Activated CD8-positive, alpha-beta memory T cell treated with anti-CD3 and anti-CD28 coated beads, Interleukin-2, amount 10 ng/mL, durations not matched to agents 7 days and 5 days (primary cell): ENCODE measurements at regions not wholly inside any gene's neighbourhood (a gene's known extent, or its start where the extent isn't known, plus 50 kb on each side); places are given as distances from the start of the nearest gene placed in this dataset.
"Not testable (repeated sequence)": the region's sequence is repeated elsewhere in the genome, so short reads cannot be mapped to it uniquely, and the experiment has no call there.

Experiments
- ATAC-seq: fragments of 150-1000 bp; cut with Tn5 transposase; one replicate; pipeline ENCODE4 v1.10.0; 2021; ENCODE audit warnings: moderate library complexity
- CTCF ChIA-PET: fragments of 350-600 bp; sonication (Branson Sonifier 250); formaldehyde crosslinking; loops from one replicate; lab custom pipeline; 2021; ENCODE audit warnings: antibody characterized with exemption; lab: Charles Lee
- DNase-seq: peaks from one replicate; pipeline ENCODE4 v3.0.0-alpha.2; 2020
- H3K27ac Mint-ChIP-seq: one replicate; pipeline ENCODE4 v1.8.0; 2021; ENCODE audit warnings: mild to moderate bottlenecking, mixed read lengths
- H3K27me3 Mint-ChIP-seq: one replicate; pipeline ENCODE4 v1.8.0; 2021; ENCODE audit warnings: mixed read lengths
- H3K36me3 Mint-ChIP-seq: one replicate; pipeline ENCODE4 v1.8.0; 2021; ENCODE audit warnings: mild to moderate bottlenecking, mixed read lengths
- H3K4me1 Mint-ChIP-seq: one replicate; pipeline ENCODE4 v1.8.0; 2021; ENCODE audit warnings: mixed read lengths
- H3K4me3 Mint-ChIP-seq: one replicate; pipeline ENCODE4 v1.8.0; 2021; ENCODE audit warnings: mild to moderate bottlenecking, moderate library complexity, mixed read lengths
- H3K9me3 Mint-ChIP-seq: one replicate; pipeline ENCODE4 v1.8.0; 2022; ENCODE audit warnings: low read depth, mixed read lengths

DNA sequence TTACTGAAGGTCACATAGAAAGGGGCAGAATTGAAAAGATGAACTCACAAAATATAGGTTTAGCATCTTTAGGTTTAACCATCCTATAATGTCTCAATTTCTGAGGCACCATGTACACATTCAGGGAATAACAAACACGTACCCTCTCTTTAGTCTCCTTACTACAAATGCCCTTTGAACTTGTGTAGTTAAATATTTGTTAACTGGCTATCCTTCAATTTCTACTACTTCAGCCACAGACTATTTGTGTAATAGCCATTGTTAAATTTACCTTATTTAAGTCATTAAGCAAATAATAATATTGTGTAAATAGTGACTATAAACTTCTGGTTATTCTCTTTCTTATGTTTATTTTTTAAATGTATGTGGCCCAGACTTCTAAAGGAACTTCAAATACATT lies 600.5 kb downstream of the KCNT2 start:
- no peaks in the 10 kb centered on the region for H3K9me3 Mint-ChIP-seq
- ATAC-seq: no peak
- H3K4me1 Mint-ChIP-seq: no peaks in the 10 kb centered on the region
- CTCF ChIA-PET: no interaction called here
- no peaks in the 10 kb centered on the region for H3K27me3 Mint-ChIP-seq
- no peak overlapping the region for H3K27ac Mint-ChIP-seq
- H3K36me3 Mint-ChIP-seq: no peaks in the 10 kb centered on the region
- DNase-seq: no peak
- no peak overlapping the region for H3K4me3 Mint-ChIP-seq

DNA sequence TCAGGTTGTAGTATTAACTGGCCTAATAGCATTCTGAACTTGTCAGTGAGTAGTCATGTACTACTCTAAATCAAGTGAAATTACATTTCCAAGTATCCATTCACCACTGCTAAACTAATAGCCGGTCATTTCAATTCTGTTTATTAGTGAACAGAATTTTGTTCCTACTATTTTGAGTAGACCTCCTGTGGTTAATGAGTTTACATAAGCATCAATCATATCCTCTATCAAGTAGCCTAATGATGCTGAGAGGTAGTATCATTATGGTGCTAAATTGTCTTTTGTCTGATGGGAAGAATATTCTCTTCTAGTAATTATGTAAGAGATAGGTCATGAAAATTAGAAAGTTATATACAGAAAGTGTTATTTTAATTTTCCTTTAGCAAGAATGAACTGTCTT lies 602.8 kb downstream of the KCNT2 start:
- CTCF ChIA-PET: no interaction called here
- Mint-ChIP-seq H3K27ac (no peak overlapping the region), H3K9me3 (no peaks in the 10 kb centered on the region), H3K36me3 (no peaks in the 10 kb centered on the region), H3K27me3 (no peaks in the 10 kb centered on the region), H3K4me1 (no peaks in the 10 kb centered on the region), H3K4me3 (no peak overlapping the region)
- DNase-seq: no peak
- no peak for ATAC-seq

DNA sequence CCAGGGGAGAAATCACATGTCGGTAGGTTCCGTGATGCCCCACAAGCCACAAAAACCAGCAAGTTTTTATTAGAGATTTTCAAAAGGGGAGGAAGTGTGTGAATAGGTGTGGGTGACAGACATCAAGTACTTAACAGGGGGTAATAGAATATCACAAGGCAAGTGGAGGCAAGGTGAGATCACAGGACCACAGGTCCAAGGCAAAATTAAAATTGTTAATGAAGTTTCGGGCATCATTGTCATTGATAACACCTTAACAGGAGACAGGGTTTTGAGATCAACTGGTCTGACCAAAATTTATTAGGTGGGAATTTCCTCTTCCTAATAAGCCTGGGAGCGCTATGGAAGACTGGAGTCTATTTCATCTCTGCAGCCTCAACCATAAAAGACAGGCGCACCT lies 603.9 kb downstream of the KCNT2 start:
- H3K36me3 Mint-ChIP-seq, ATAC-seq, H3K4me3 Mint-ChIP-seq, H3K27ac Mint-ChIP-seq, H3K27me3 Mint-ChIP-seq, CTCF ChIA-PET, H3K4me1 Mint-ChIP-seq, DNase-seq, H3K9me3 Mint-ChIP-seq: not testable (repeated sequence)

DNA sequence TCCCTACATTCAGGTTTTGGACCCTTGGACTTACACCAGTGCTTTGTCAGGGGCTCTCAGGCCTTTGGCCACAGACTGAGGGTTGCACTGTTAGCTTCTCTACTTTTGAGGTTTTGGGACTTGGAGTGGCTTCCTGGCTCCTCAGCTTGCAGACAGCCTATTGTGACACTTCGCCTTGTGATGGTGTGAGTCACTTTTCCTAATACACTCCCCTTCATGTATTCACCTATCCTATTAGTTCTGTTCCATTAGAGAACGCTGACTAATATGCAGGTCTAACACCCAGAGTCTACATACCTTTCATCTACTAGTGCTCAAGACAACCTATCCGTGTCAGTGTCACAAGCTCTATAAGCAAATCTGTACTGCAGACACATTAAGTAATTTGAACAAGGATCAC lies 605.3 kb downstream of the KCNT2 start:
- H3K27ac Mint-ChIP-seq: no peak overlapping the region
- CTCF ChIA-PET: no interaction called here
- no peaks in the 10 kb centered on the region for H3K36me3 Mint-ChIP-seq
- no peaks in the 10 kb centered on the region for H3K27me3 Mint-ChIP-seq
- H3K4me3 Mint-ChIP-seq: no peak overlapping the region
- ATAC-seq (no peak), DNase-seq (no peak)
- no peaks in the 10 kb centered on the region for H3K4me1 Mint-ChIP-seq
- no peaks in the 10 kb centered on the region for H3K9me3 Mint-ChIP-seq

DNA sequence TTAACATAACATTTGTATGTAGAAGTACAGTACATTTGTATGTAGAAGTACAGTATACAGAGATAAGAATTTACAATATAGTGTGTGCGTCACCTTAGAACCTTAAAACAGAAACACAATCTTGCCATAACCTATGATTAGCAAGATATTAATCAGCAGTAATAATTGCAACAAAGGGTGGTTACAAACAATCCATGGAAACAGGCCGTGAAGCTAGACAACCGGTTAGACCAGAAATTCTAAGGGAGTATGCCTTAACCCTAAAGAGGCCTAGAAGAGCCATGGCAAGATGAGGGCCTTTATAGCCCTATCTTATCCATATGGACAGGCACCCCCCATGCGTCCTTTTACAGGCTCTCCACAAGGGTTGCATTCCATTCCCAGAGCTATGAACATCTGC lies 605.9 kb downstream of the KCNT2 start:
- H3K9me3 Mint-ChIP-seq, H3K4me1 Mint-ChIP-seq, DNase-seq, ATAC-seq, H3K36me3 Mint-ChIP-seq, H3K27me3 Mint-ChIP-seq, CTCF ChIA-PET, H3K27ac Mint-ChIP-seq, H3K4me3 Mint-ChIP-seq: not testable (repeated sequence)

DNA sequence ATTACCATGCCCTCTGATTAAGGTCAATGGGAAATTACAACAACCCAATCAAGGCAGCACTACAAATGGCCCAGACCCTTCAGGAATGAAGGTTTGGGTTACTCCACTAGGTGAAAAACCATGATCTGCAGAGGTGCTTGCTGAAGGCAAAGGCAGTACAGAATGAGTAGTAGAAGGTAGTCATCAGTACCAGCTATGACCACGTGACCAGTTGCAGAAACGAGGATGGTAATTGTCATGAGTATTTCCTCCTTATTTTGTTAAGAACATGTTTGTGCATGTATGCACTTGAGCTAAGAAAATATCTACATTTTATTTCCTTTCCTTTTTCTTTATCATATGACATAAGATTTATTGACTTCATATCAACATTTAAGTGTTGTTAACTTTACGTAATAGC lies 607.1 kb downstream of the KCNT2 start:
- ATAC-seq (no peak), DNase-seq (no peak)
- Mint-ChIP-seq H3K27ac (no peak overlapping the region), H3K4me1 (no peaks in the 10 kb centered on the region), H3K27me3 (no peaks in the 10 kb centered on the region), H3K4me3 (no peak overlapping the region), H3K9me3 (no peaks in the 10 kb centered on the region), H3K36me3 (no peaks in the 10 kb centered on the region)
- CTCF ChIA-PET: no interaction called here

DNA sequence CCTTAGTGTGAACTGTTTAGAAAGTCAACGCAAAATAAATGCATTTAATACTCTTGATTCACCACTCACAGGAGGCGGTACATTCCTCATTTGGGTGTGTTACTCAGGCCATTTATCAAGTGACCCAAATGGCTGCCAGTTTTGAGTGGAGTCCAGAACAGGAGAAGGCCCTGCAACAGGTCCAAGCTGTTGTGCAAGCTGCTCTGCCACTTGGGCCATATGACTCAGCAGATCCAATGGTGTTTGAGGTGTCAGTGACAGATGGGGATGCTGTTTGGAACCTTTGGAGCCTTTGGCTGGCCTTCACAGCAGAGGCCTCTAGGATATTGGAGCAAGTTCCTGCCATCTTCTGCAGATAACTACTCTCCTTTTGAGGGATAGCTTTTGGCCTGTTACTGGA lies 609.2 kb downstream of the KCNT2 start:
- CTCF ChIA-PET: no interaction called here
- no peaks in the 10 kb centered on the region for H3K27me3 Mint-ChIP-seq
- H3K9me3 Mint-ChIP-seq: no peaks in the 10 kb centered on the region
- no peak overlapping the region for H3K27ac Mint-ChIP-seq
- no peak for ATAC-seq
- H3K4me1 Mint-ChIP-seq: no peaks in the 10 kb centered on the region
- no peak overlapping the region for H3K4me3 Mint-ChIP-seq
- no peaks in the 10 kb centered on the region for H3K36me3 Mint-ChIP-seq
- DNase-seq: no peak

DNA sequence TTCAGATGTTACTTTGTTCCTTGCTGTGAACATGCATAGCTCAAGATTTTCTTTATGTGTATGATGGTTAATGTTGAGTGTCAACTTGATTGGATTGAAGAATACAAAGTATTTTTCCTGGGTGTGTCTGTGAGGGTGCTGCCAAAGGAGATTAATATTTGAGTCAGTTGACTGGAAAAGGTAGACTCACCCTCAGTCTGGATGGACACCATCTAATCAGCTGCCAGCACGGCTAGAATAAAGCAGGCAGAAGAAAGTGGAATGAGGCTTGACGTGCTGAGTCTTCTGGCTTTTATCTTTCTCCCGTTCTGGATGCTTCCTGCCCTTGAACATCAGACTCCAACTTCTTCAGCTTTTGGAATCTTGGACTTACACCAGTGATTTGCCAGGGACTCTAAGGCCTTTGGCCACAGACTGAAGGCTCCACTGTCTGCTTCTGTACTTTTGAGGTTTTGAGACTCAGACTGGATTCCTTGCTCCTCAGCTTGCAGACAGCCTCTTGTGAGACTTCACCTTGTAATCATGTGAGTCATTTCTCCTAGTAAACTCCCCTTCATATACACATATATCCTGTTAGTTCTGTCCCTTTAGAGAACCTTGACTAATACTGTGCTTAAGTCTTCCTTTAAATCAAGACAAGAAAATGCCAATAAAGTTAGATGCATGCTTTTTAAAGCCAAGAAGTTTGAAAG lies 626.6 kb downstream of the KCNT2 start:
- H3K27ac Mint-ChIP-seq: no peak overlapping the region
- H3K9me3 Mint-ChIP-seq: no peaks in the 10 kb centered on the region
- no peak overlapping the region for H3K4me3 Mint-ChIP-seq
- no peaks in the 10 kb centered on the region for H3K4me1 Mint-ChIP-seq
- ATAC-seq (no peak), DNase-seq (no peak)
- H3K27me3 Mint-ChIP-seq: no peaks in the 10 kb centered on the region
- CTCF ChIA-PET: no interaction called here
- no peaks in the 10 kb centered on the region for H3K36me3 Mint-ChIP-seq

DNA sequence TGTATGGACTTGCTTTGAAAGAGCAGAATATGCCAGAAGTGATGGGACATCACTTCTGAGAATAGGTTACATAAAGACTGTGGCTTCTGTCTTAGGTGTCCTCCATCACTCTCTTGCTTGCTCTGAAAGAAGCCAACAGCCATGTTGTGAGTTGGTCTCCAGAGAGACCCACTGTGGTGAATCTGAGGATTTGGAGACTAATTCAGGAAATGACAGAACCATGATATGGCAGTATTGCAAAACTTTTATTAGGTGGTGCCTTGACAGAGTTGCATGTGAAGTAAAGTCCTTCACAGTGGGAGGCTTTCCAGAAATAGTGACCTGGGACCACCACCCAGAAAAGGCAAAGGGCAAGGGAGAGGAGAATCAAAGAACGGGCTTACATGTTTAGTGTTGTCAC lies 628.6 kb downstream of the KCNT2 start:
- no peaks in the 10 kb centered on the region for H3K36me3 Mint-ChIP-seq
- no peaks in the 10 kb centered on the region for H3K27me3 Mint-ChIP-seq
- ATAC-seq (no peak), DNase-seq (no peak)
- H3K27ac Mint-ChIP-seq: no peak overlapping the region
- H3K4me3 Mint-ChIP-seq: no peak overlapping the region
- no peaks in the 10 kb centered on the region for H3K9me3 Mint-ChIP-seq
- H3K4me1 Mint-ChIP-seq: no peaks in the 10 kb centered on the region
- CTCF ChIA-PET: no interaction called here

DNA sequence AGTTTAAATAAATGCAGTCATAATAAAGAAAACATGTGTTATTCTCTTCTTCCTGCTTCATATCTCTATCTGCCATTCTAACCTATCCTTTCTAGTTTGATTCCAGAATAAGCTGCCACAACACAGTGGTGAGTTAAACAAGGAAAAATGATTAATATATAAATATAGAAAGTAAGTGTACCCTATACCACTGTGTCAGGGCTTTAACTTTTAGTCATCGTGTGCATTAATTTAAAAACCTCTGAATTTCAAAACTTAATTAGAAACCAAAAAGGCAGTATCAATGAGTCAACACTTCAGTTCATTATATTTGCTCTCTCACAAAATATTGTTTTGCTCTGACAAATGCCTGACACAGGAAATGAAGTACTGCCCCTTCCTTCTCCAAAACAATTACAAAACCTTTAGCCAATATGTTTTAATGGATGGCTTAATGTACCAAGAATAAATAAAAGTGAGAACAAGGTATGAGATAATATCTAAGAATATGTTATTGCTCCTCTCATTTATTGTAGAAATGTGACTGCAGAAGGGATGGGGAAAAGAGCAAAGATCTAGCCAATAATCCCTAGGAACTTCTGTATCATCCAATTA lies 634.8 kb downstream of the KCNT2 start:
- H3K36me3 Mint-ChIP-seq: no peaks in the 10 kb centered on the region
- no peaks in the 10 kb centered on the region for H3K27me3 Mint-ChIP-seq
- ATAC-seq (no peak), DNase-seq (no peak)
- H3K4me1 Mint-ChIP-seq: no peaks in the 10 kb centered on the region
- H3K27ac Mint-ChIP-seq: no peak overlapping the region
- CTCF ChIA-PET: no interaction called here
- no peaks in the 10 kb centered on the region for H3K9me3 Mint-ChIP-seq
- no peak overlapping the region for H3K4me3 Mint-ChIP-seq

DNA sequence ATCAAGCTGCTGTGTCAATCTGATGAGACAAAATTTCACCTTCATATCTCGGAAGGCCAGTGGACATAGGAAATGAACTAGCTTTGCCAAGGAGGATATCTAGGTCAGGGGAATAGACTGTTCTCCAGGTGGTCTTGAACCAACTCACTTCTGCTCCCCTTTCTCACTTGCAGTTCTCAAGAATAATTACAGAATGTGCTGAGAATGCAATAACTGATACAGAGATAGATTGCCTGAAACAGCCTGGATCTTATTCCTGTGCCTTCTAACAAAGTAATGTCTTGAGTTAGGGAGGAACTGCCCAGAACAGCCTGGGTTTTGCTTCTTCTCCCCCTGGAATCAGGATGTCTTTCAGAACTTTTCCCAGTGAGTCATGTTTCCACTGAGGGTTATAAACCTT lies 636.7 kb downstream of the KCNT2 start:
- Mint-ChIP-seq H3K27me3 (no peaks in the 10 kb centered on the region), H3K36me3 (no peaks in the 10 kb centered on the region), H3K4me1 (no peaks in the 10 kb centered on the region), H3K4me3 (no peak overlapping the region), H3K9me3 (no peaks in the 10 kb centered on the region), H3K27ac (no peak overlapping the region)
- ATAC-seq (no peak), DNase-seq (no peak)
- CTCF ChIA-PET: no interaction called here

DNA sequence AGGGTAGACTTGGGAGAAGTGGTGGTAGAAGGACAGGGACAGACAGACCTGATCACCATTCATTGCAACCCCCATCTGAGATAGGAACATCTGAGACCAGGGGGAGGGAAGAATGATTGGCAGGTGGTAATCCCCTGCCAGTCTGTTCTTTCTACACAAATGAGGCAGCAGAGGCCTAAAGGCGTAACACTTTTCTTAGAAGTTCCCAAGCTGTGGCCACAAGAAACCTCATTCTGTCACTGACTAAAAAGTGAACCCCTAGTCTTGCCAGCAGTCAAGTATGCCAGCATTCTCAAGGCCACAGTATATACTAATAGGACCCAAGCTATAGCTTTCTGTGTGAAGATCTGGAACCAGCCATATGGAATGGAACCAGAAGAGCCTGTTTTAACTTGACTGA lies 638.0 kb downstream of the KCNT2 start:
- DNase-seq: no peak
- no peak overlapping the region for H3K27ac Mint-ChIP-seq
- CTCF ChIA-PET: no interaction called here
- H3K4me1 Mint-ChIP-seq: no peaks in the 10 kb centered on the region
- no peak for ATAC-seq
- H3K4me3 Mint-ChIP-seq: no peak overlapping the region
- H3K36me3 Mint-ChIP-seq: no peaks in the 10 kb centered on the region
- no peaks in the 10 kb centered on the region for H3K9me3 Mint-ChIP-seq
- H3K27me3 Mint-ChIP-seq: no peaks in the 10 kb centered on the region

DNA sequence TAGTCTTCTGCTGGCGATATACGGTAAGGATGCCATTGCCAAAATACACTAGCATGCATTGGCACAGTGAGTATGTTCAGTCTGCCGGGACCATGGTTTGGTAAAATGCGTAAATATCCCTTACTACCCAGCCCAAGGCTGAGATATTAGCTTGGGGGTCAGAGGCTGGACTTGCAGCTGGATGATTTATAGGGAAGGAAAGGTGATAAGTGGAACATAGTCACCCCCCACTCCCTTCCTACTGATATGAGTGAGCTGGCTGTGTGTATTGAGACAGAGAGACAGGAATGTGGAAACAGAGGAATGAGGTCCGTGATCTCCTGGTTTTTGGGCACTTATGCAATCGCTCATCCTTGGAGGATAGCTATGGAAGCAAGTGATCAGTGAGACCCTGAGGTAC lies 642.8 kb downstream of the KCNT2 start:
- Mint-ChIP-seq H3K27ac (no peak overlapping the region), H3K4me1 (no peaks in the 10 kb centered on the region), H3K9me3 (no peaks in the 10 kb centered on the region), H3K36me3 (no peaks in the 10 kb centered on the region), H3K4me3 (no peak overlapping the region), H3K27me3 (no peaks in the 10 kb centered on the region)
- CTCF ChIA-PET: no interaction called here
- ATAC-seq (no peak), DNase-seq (no peak)

DNA sequence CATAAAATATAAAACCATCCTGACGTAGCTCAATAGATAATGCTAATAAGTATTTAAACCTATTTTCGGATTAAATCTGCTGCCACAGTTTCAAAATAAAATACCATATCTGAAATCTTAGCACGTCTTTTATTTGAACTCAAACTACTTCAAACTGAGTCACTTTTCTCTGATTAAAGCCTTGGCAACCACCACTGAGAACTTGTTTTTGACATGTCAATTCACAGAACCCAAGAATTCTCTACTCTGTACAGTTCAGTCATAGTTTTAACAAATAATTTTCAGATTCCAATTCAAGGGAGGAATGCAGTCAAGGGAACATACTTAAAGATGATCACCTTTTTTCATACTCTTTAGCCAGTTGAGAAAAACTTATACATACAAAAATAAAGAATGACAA lies 643.2 kb downstream of the KCNT2 start:
- H3K36me3 Mint-ChIP-seq: no peaks in the 10 kb centered on the region
- H3K27me3 Mint-ChIP-seq: no peaks in the 10 kb centered on the region
- no peaks in the 10 kb centered on the region for H3K9me3 Mint-ChIP-seq
- CTCF ChIA-PET: no interaction called here
- no peak overlapping the region for H3K4me3 Mint-ChIP-seq
- ATAC-seq (no peak), DNase-seq (no peak)
- no peaks in the 10 kb centered on the region for H3K4me1 Mint-ChIP-seq
- no peak overlapping the region for H3K27ac Mint-ChIP-seq

DNA sequence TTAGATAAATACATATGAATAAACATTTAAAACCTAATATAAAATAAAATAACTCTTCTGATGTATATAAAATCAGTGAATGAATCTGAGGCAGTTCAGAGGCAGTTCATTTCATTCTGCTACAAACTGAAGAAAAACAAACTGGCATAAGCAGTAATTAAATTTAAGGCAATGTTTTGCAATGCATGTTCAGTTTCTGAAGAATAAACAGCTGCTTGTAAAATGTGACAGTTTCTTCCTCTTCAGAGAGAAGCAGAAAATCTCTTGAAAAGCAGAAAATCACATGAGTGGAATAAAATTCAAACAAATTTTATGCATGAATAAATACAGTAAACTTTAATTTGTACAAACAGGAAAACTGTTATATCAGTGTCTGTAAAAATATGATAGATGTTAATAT lies 643.7 kb downstream of the KCNT2 start:
- CTCF ChIA-PET: no interaction called here
- ATAC-seq: no peak
- Mint-ChIP-seq H3K27ac (no peak overlapping the region), H3K4me1 (no peaks in the 10 kb centered on the region), H3K27me3 (no peaks in the 10 kb centered on the region), H3K4me3 (no peak overlapping the region), H3K36me3 (no peaks in the 10 kb centered on the region), H3K9me3 (no peaks in the 10 kb centered on the region)
- no peak for DNase-seq
